DND-41 (cell line): ENCODE measurements at regions not wholly inside any gene's neighbourhood (a gene's known extent, or its start where the extent isn't known, plus 50 kb on each side); places are given as distances from the start of the nearest gene placed in this dataset.

ENCODE experiments used
- ATAC-seq: fragments of 200-7000 bp; cut with Tn5 transposase; 3 replicates; pipeline ENCODE4 v1.9.1; 2021; ENCODE audit warnings: low read depth; ENCODE audit not compliant: insufficient read depth
- DNase-seq: peaks from one replicate; pipeline ENCODE4 v3.0.0-alpha.2; 2020
- H2AFZ ChIP-seq: 2 replicates; pipeline ENCODE4 v1.6.0; 2012; ENCODE audit warnings: low read depth, low read length
- H3K27ac ChIP-seq: 2 replicates; pipeline ENCODE4 v1.5.1; 2012; ENCODE audit warnings: low read length, inconsistent platforms
- H3K27me3 ChIP-seq: fragments of 200-600 bp; sonication (generic); 2 replicates; pipeline ENCODE4 v1.6.0; 2012; ENCODE audit warnings: low read length, mild to moderate bottlenecking, inconsistent platforms; ENCODE audit not compliant: insufficient read depth, poor library complexity
- H3K36me3 ChIP-seq: 2 replicates; pipeline ENCODE4 v1.5.1; 2012; ENCODE audit warnings: low read length, inconsistent platforms; ENCODE audit not compliant: insufficient read depth
- H3K4me1 ChIP-seq: 2 replicates; pipeline ENCODE4 v1.5.1; 2012; ENCODE audit warnings: mild to moderate bottlenecking, low read length; ENCODE audit not compliant: insufficient read depth
- H3K4me2 ChIP-seq: 2 replicates; pipeline ENCODE4 v1.6.0; 2012; ENCODE audit warnings: mild to moderate bottlenecking, moderate library complexity, low read length, inconsistent platforms; ENCODE audit not compliant: insufficient read depth
- H3K4me3 ChIP-seq, 2 experiments: fragments of 200-600 bp in 1 of 2; shearing (Covaris generic) in 1 of 2; 2 replicates each; pipeline ENCODE4 v1.5.1; 2012 to 2016; ENCODE audit warnings: inconsistent platforms in 2 of 2, low read length in 2 of 2, mild to moderate bottlenecking in 2 of 2, low read depth in 1 of 2, moderate library complexity in 1 of 2
- H3K79me2 ChIP-seq: 2 replicates; pipeline ENCODE4 v1.6.0; 2012; ENCODE audit warnings: low read length, inconsistent platforms; ENCODE audit not compliant: insufficient read depth
- H3K9ac ChIP-seq: 2 replicates; pipeline ENCODE4 v1.6.0; 2012; ENCODE audit warnings: low read depth, mild to moderate bottlenecking, inconsistent platforms, low read length, moderate library complexity
- H3K9me3 ChIP-seq: 2 replicates; pipeline ENCODE4 v1.5.1; 2012; ENCODE audit warnings: low read length, moderate library complexity, mild to moderate bottlenecking, inconsistent platforms; ENCODE audit not compliant: insufficient read depth, severe bottlenecking
- H4K20me1 ChIP-seq: 2 replicates; pipeline ENCODE4 v1.6.0; 2012; ENCODE audit warnings: low read length; ENCODE audit not compliant: insufficient read depth
- CTCF ChIP-seq: IDR thresholded peaks from 2 replicates; pipeline ENCODE4 v1.5.1; 2012; ENCODE audit warnings: borderline replicate concordance, low read length, moderate library complexity, mild to moderate bottlenecking; ENCODE audit not compliant: poor library complexity, severe bottlenecking; ENCODE audit errors: extremely low read depth
- EZH2 ChIP-seq: IDR thresholded peaks from 3 replicates; pipeline ENCODE4 v1.6.1; 2012; ENCODE audit warnings: borderline replicate concordance, low read depth, mild to moderate bottlenecking, moderate library complexity, low read length, inconsistent platforms; ENCODE audit not compliant: severe bottlenecking

- H3K4me1 ChIP-seq = no peaks in the 10 kb centered on the region
- no peaks in the 10 kb centered on the region for H3K36me3 ChIP-seq
- H3K4me3 ChIP-seq = no peak overlapping the region
- H3K9ac ChIP-seq = no peak overlapping the region
- no peak overlapping the region for H2AFZ ChIP-seq
- no peaks in the 10 kb centered on the region for H4K20me1 ChIP-seq
- no peak overlapping the region for H3K4me2 ChIP-seq
- no peaks in the 10 kb centered on the region for H3K79me2 ChIP-seq
- H3K27ac ChIP-seq = no peak overlapping the region
- TF ChIP-seq CTCF = no peak
- no peak for TF ChIP-seq EZH2
- no peaks in the 10 kb centered on the region for H3K27me3 ChIP-seq
- no peak for ATAC-seq
- no peak for DNase-seq
- no peaks in the 10 kb centered on the region for H3K9me3 ChIP-seq
Observed at GRCh38 chr18:14961991-14962390, 214.0 kb downstream of the ANKRD30B start.

GRCh38 chr18:14962626-14963025, 214.7 kb downstream of the ANKRD30B start:
- ATAC-seq = no peak
- no peak for DNase-seq
- TF ChIP-seq CTCF = no peak
- no peak for TF ChIP-seq EZH2
- H4K20me1 ChIP-seq = no peaks in the 10 kb centered on the region
- H3K9ac ChIP-seq = no peak overlapping the region
- no peak overlapping the region for H3K27ac ChIP-seq
- H3K36me3 ChIP-seq = no peaks in the 10 kb centered on the region
- H3K4me3 ChIP-seq = no peak overlapping the region
- no peaks in the 10 kb centered on the region for H3K4me1 ChIP-seq
- no peaks in the 10 kb centered on the region for H3K79me2 ChIP-seq
- H3K27me3 ChIP-seq = no peaks in the 10 kb centered on the region
- no peak overlapping the region for H2AFZ ChIP-seq
- no peaks in the 10 kb centered on the region for H3K9me3 ChIP-seq
- H3K4me2 ChIP-seq = no peak overlapping the region

GRCh38 chr18:14963246-14963645, 215.3 kb downstream of the ANKRD30B start:
- ATAC-seq = no peak
- TF ChIP-seq EZH2 (no peak), CTCF (no peak)
- no peak overlapping the region for H3K9ac ChIP-seq

GRCh38 chr18:14964002-14964401, 216.0 kb downstream of the ANKRD30B start:
- no peak overlapping the region for H3K4me2 ChIP-seq
- H3K9me3 ChIP-seq = no peaks in the 10 kb centered on the region
- TF ChIP-seq EZH2 (no peak), CTCF (no peak)
- no peak overlapping the region for H3K9ac ChIP-seq
- H3K4me3 ChIP-seq = no peak overlapping the region
- no peaks in the 10 kb centered on the region for H3K79me2 ChIP-seq
- H2AFZ ChIP-seq = no peak overlapping the region
- ATAC-seq = no peak
- H4K20me1 ChIP-seq = no peaks in the 10 kb centered on the region
- no peaks in the 10 kb centered on the region for H3K36me3 ChIP-seq
- H3K27ac ChIP-seq = no peak overlapping the region
- H3K4me1 ChIP-seq = no peaks in the 10 kb centered on the region
- H3K27me3 ChIP-seq = no peaks in the 10 kb centered on the region
- DNase-seq = no peak

More at GRCh38 chr18:14963246-14963645, 215.3 kb downstream of the ANKRD30B start:
- Histone ChIP-seq H4K20me1 (no peaks in the 10 kb centered on the region), H3K4me2 (no peak overlapping the region), H2AFZ (no peak overlapping the region), H3K36me3 (no peaks in the 10 kb centered on the region), H3K27me3 (no peaks in the 10 kb centered on the region), H3K9me3 (no peaks in the 10 kb centered on the region), H3K4me1 (no peaks in the 10 kb centered on the region), H3K79me2 (no peaks in the 10 kb centered on the region), H3K27ac (no peak overlapping the region), H3K4me3 (no peak overlapping the region)
- DNase-seq = no peak
